ENCODE measurements at regions not wholly inside any gene's neighbourhood (a gene's known extent, or its start where the extent isn't known, plus 50 kb on each side); places are given as distances from the start of the nearest gene placed in this dataset.

- no peak for DNase-seq (ENCODE audit: low read depth in 1 of 2, low spot score in 1 of 2)
These were observed 504.4 kb upstream of the NOX3 start for GRCh38 chr6:155959898-155960495.

GRCh38 chr6:155958550-155958949 lies 502.9 kb upstream of the NOX3 start:
- no peak for DNase-seq (ENCODE audit: low read depth in 1 of 2, low spot score in 1 of 2)

- no peak for DNase-seq (ENCODE audit: low read depth in 1 of 2, low spot score in 1 of 2)
These were observed 499.4 kb upstream of the NOX3 start for GRCh38 chr6:155955038-155955437.

- DNase-seq (ENCODE audit: low read depth in 1 of 2, low spot score in 1 of 2): no peak
These were observed 498.5 kb upstream of the NOX3 start for GRCh38 chr6:155954149-155954548.

- no peak for DNase-seq (ENCODE audit: low read depth in 1 of 2, low spot score in 1 of 2)
These were observed 493.6 kb upstream of the NOX3 start for GRCh38 chr6:155949256-155949655.

GRCh38 chr6:155946860-155947259 lies 491.2 kb upstream of the NOX3 start:
- no peak for DNase-seq (ENCODE audit: low read depth in 1 of 2, low spot score in 1 of 2)

GRCh38 chr6:155943635-155944034 lies 488.0 kb upstream of the NOX3 start:
- DNase-seq (ENCODE audit: low read depth in 1 of 2, low spot score in 1 of 2): no peak

- no peak for DNase-seq (ENCODE audit: low read depth in 1 of 2, low spot score in 1 of 2)
These were observed 483.6 kb upstream of the NOX3 start for GRCh38 chr6:155939253-155939652.

- DNase-seq (ENCODE audit: low read depth in 1 of 2, low spot score in 1 of 2): no peak
These were observed 480.9 kb upstream of the NOX3 start for GRCh38 chr6:155936551-155936950.

GRCh38 chr6:155936127-155936526 lies 480.5 kb upstream of the NOX3 start:
- DNase-seq (ENCODE audit: low read depth in 1 of 2, low spot score in 1 of 2): no peak

GRCh38 chr6:155916846-155917624 lies 461.4 kb upstream of the NOX3 start:
- no peak for DNase-seq (ENCODE audit: low read depth in 1 of 2, low spot score in 1 of 2)

- DNase-seq (ENCODE audit: low read depth in 1 of 2, low spot score in 1 of 2): no peak
These were observed 460.0 kb upstream of the NOX3 start for GRCh38 chr6:155915651-155916050.

GRCh38 chr6:155913816-155914215 lies 458.2 kb upstream of the NOX3 start:
- no peak for DNase-seq (ENCODE audit: low read depth in 1 of 2, low spot score in 1 of 2)

- no peak for DNase-seq (ENCODE audit: low read depth in 1 of 2, low spot score in 1 of 2)
These were observed 454.1 kb upstream of the NOX3 start for GRCh38 chr6:155909710-155910109.

- DNase-seq (ENCODE audit: low read depth in 1 of 2, low spot score in 1 of 2): no peak
These were observed 440.0 kb upstream of the NOX3 start for GRCh38 chr6:155895641-155896040.

GRCh38 chr6:155894758-155895157 lies 439.1 kb upstream of the NOX3 start:
- no peak for DNase-seq (ENCODE audit: low read depth in 1 of 2, low spot score in 1 of 2)

GRCh38 chr6:155894262-155894661 lies 438.6 kb upstream of the NOX3 start:
- no peak for DNase-seq (ENCODE audit: low read depth in 1 of 2, low spot score in 1 of 2)

GRCh38 chr6:155890409-155890808 lies 434.8 kb upstream of the NOX3 start:
- no peak for DNase-seq (ENCODE audit: low read depth in 1 of 2, low spot score in 1 of 2)

GRCh38 chr6:155889410-155889809 lies 433.8 kb upstream of the NOX3 start:
- no peak for DNase-seq (ENCODE audit: low read depth in 1 of 2, low spot score in 1 of 2)

- no peak for DNase-seq (ENCODE audit: low read depth in 1 of 2, low spot score in 1 of 2)
These were observed 431.8 kb upstream of the NOX3 start for GRCh38 chr6:155887421-155887820.

GRCh38 chr6:155883741-155884140 lies 428.1 kb upstream of the NOX3 start:
- no peak for DNase-seq (ENCODE audit: low read depth in 1 of 2, low spot score in 1 of 2)

- no peak for DNase-seq (ENCODE audit: low read depth in 1 of 2, low spot score in 1 of 2)
These were observed 427.7 kb upstream of the NOX3 start for GRCh38 chr6:155883334-155883731.
